ENCODE measurements at regions not wholly inside any gene's neighbourhood (a gene's known extent, or its start where the extent isn't known, plus 50 kb on each side); places are given as distances from the start of the nearest gene placed in this dataset.

- no peak for TF ChIP-seq EZH2phosphoT487 (IDR thresholded peaks at IDR 0.05; ENCODE audit: low read depth)
- Histone ChIP-seq H3K4me2 (ENCODE audit: low read length) (no peak overlapping the region), H3K79me2 (ENCODE audit: low read length) (no peaks in the 10 kb centered on the region), H3K27ac (ENCODE audit: low read length) (no peak overlapping the region), H3K4me3 (ENCODE audit: low read length) (no peak overlapping the region), H2AFZ (ENCODE audit: low read depth, low read length) (no peak overlapping the region), H4K20me1 (ENCODE audit: insufficient read depth, low read length) (no peaks in the 10 kb centered on the region), H3K9ac (ENCODE audit: low read length) (no peak overlapping the region), H3K36me3 (replicated peaks; ENCODE audit: low read depth, low read length) (no peaks in the 10 kb centered on the region), H3K4me1 (ENCODE audit: low read length) (no peaks in the 10 kb centered on the region), H3K9me3 (ENCODE audit: insufficient read depth, low read length) (no peaks in the 10 kb centered on the region), H3K27me3 (ENCODE audit: low read depth, low read length) (peaks cover 3% of the 10 kb centered on the region)
Observed at GRCh38 chr7:25409897-25410636, 181.8 kb upstream of the NPVF start.

- H3K4me3 ChIP-seq (ENCODE audit: low read length): no peak overlapping the region
- H3K4me1 ChIP-seq (ENCODE audit: low read length): no peaks in the 10 kb centered on the region
- H3K9me3 ChIP-seq (ENCODE audit: insufficient read depth, low read length): no peaks in the 10 kb centered on the region
- no peak overlapping the region for H2AFZ ChIP-seq (ENCODE audit: low read depth, low read length)
- no peaks in the 10 kb centered on the region for H4K20me1 ChIP-seq (ENCODE audit: insufficient read depth, low read length)
- no peak overlapping the region for H3K9ac ChIP-seq (ENCODE audit: low read length)
- no peaks in the 10 kb centered on the region for H3K36me3 ChIP-seq (replicated peaks; ENCODE audit: low read depth, low read length)
- H3K27ac ChIP-seq (ENCODE audit: low read length): no peak overlapping the region
- no peaks in the 10 kb centered on the region for H3K79me2 ChIP-seq (ENCODE audit: low read length)
- peaks cover 9% of the 10 kb centered on the region for H3K27me3 ChIP-seq (ENCODE audit: low read depth, low read length)
- TF ChIP-seq EZH2phosphoT487 (IDR thresholded peaks at IDR 0.05; ENCODE audit: low read depth): no peak
- H3K4me2 ChIP-seq (ENCODE audit: low read length): no peak overlapping the region
Observed at GRCh38 chr7:25420771-25421170, 192.5 kb upstream of the NPVF start.

GRCh38 chr7:25424113-25424512 lies 195.8 kb upstream of the NPVF start:
- TF ChIP-seq, protein P1, sequence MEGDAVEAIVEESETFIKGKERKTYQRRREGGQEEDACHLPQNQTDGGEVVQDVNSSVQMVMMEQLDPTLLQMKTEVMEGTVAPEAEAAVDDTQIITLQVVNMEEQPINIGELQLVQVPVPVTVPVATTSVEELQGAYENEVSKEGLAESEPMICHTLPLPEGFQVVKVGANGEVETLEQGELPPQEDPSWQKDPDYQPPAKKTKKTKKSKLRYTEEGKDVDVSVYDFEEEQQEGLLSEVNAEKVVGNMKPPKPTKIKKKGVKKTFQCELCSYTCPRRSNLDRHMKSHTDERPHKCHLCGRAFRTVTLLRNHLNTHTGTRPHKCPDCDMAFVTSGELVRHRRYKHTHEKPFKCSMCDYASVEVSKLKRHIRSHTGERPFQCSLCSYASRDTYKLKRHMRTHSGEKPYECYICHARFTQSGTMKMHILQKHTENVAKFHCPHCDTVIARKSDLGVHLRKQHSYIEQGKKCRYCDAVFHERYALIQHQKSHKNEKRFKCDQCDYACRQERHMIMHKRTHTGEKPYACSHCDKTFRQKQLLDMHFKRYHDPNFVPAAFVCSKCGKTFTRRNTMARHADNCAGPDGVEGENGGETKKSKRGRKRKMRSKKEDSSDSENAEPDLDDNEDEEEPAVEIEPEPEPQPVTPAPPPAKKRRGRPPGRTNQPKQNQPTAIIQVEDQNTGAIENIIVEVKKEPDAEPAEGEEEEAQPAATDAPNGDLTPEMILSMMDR (IDR thresholded peaks at IDR 0.05; ENCODE audit: low read depth, low read length): no peak
- no peak for TF ChIP-seq EZH2phosphoT487 (IDR thresholded peaks at IDR 0.05; ENCODE audit: low read depth)
- Histone ChIP-seq H3K4me1 (ENCODE audit: low read length) (no peaks in the 10 kb centered on the region), H4K20me1 (ENCODE audit: insufficient read depth, low read length) (no peaks in the 10 kb centered on the region), H3K9me3 (ENCODE audit: insufficient read depth, low read length) (no peaks in the 10 kb centered on the region), H3K27me3 (ENCODE audit: low read depth, low read length) (peaks cover 9% of the 10 kb centered on the region), H3K27ac (ENCODE audit: low read length) (no peak overlapping the region), H3K4me2 (ENCODE audit: low read length) (no peak overlapping the region), H3K79me2 (ENCODE audit: low read length) (no peaks in the 10 kb centered on the region), H3K4me3 (ENCODE audit: low read length) (no peak overlapping the region), H3K9ac (ENCODE audit: low read length) (no peak overlapping the region), H2AFZ (ENCODE audit: low read depth, low read length) (no peak overlapping the region), H3K36me3 (replicated peaks; ENCODE audit: low read depth, low read length) (no peaks in the 10 kb centered on the region)

- no peak overlapping the region for H3K27ac ChIP-seq (ENCODE audit: low read length)
- H2AFZ ChIP-seq (ENCODE audit: low read depth, low read length): no peak overlapping the region
- TF ChIP-seq, protein P1 (IDR thresholded peaks at IDR 0.05; ENCODE audit: low read depth, low read length): no peak
- no peak for TF ChIP-seq EZH2phosphoT487 (IDR thresholded peaks at IDR 0.05; ENCODE audit: low read depth)
- no peaks in the 10 kb centered on the region for H3K4me1 ChIP-seq (ENCODE audit: low read length)
- peaks cover 9% of the 10 kb centered on the region for H3K27me3 ChIP-seq (ENCODE audit: low read depth, low read length)
- no peaks in the 10 kb centered on the region for H3K79me2 ChIP-seq (ENCODE audit: low read length)
- no peaks in the 10 kb centered on the region for H4K20me1 ChIP-seq (ENCODE audit: insufficient read depth, low read length)
- H3K4me3 ChIP-seq (ENCODE audit: low read length): no peak overlapping the region
- H3K36me3 ChIP-seq (replicated peaks; ENCODE audit: low read depth, low read length): no peaks in the 10 kb centered on the region
- H3K9ac ChIP-seq (ENCODE audit: low read length): no peak overlapping the region
- no peak overlapping the region for H3K4me2 ChIP-seq (ENCODE audit: low read length)
- H3K9me3 ChIP-seq (ENCODE audit: insufficient read depth, low read length): no peaks in the 10 kb centered on the region
Observed at GRCh38 chr7:25424855-25425254, 196.6 kb upstream of the NPVF start.

- no peaks in the 10 kb centered on the region; the same call in none of the 2 replicates for H3K27me3 ChIP-seq (ENCODE audit: low read depth, low read length)
Observed at GRCh38 chr7:25427721-25428120, 199.4 kb upstream of the NPVF start.

More at GRCh38 chr7:25427721-25428120, 199.4 kb upstream of the NPVF start:
- Histone ChIP-seq H3K4me3 (ENCODE audit: low read length) (no peak overlapping the region), H3K27ac (ENCODE audit: low read length) (no peak overlapping the region), H3K9ac (ENCODE audit: low read length) (no peak overlapping the region), H3K9me3 (ENCODE audit: insufficient read depth, low read length) (no peaks in the 10 kb centered on the region), H3K79me2 (ENCODE audit: low read length) (no peaks in the 10 kb centered on the region), H4K20me1 (ENCODE audit: insufficient read depth, low read length) (no peaks in the 10 kb centered on the region), H3K36me3 (replicated peaks; ENCODE audit: low read depth, low read length) (no peaks in the 10 kb centered on the region), H3K4me2 (ENCODE audit: low read length) (no peak overlapping the region), H3K4me1 (ENCODE audit: low read length) (no peaks in the 10 kb centered on the region), H2AFZ (ENCODE audit: low read depth, low read length) (no peak overlapping the region)
- TF ChIP-seq, protein P1 (IDR thresholded peaks at IDR 0.05; ENCODE audit: low read depth, low read length): no peak

All from OCI-LY3 (cell line).